Naive thymus-derived CD4-positive, alpha-beta T cell (primary cell): ENCODE measurements at regions not wholly inside any gene's neighbourhood (a gene's known extent, or its start where the extent isn't known, plus 50 kb on each side); places are given as distances from the start of the nearest gene placed in this dataset.

ENCODE experiments used
- ATAC-seq: fragments of 150-1000 bp; cut with Tn5 transposase; 2 replicates; pipeline ENCODE4 v1.10.0; 2021; ENCODE audit warnings: mild to moderate bottlenecking, moderate library complexity
- CTCF ChIA-PET: fragments of 350-600 bp; sonication (Branson Sonifier 250); formaldehyde crosslinking; loops from one replicate; lab custom pipeline; 2021; ENCODE audit warnings: antibody characterized with exemption; lab: Charles Lee
- POLR2A ChIA-PET: fragments of 350-600 bp; sonication (Branson Sonifier 250); formaldehyde crosslinking; loops from one replicate; lab custom pipeline; 2021; ENCODE audit warnings: antibody characterized with exemption, inconsistent platforms; lab: Charles Lee
- DNase-seq, 9 donors: peaks; one replicate each; pipeline versions ENCODE4 v3.0.0 to v3.0.0-alpha.2; 2020 to 2022; ENCODE audit warnings: mixed read lengths in 1 of 9
- H3K27ac ChIP-seq: one replicate; pipeline ENCODE4 v1.7.0; 2013; ENCODE audit warnings: mild to moderate bottlenecking, low read depth, low read length, moderate library complexity
- H3K27me3 ChIP-seq, 2 donors: one replicate each; pipeline ENCODE4 v1.7.0; 2013; ENCODE audit warnings: low read length in 2 of 2, mild to moderate bottlenecking in 2 of 2, moderate library complexity in 2 of 2; ENCODE audit not compliant: control insufficient read depth in 2 of 2, insufficient read depth in 2 of 2
- H3K36me3 ChIP-seq, 3 experiments: 1 replicate in 2 of 3; 2 replicates in 1 of 3; pipeline ENCODE4 v1.7.0; 2013; ENCODE audit warnings: low read length in 3 of 3, mild to moderate bottlenecking in 3 of 3, moderate library complexity in 1 of 3; ENCODE audit not compliant: insufficient read depth in 3 of 3, control insufficient read depth in 2 of 3
- H3K4me1 ChIP-seq, 2 donors: one replicate each; pipeline ENCODE4 v1.7.0; 2013; ENCODE audit warnings: low read length in 2 of 2, mild to moderate bottlenecking in 2 of 2, moderate library complexity in 1 of 2; ENCODE audit not compliant: control insufficient read depth in 2 of 2, insufficient read depth in 2 of 2
- H3K4me3 ChIP-seq: 2 replicates; pipeline ENCODE4 v1.7.0; 2013; ENCODE audit warnings: mild to moderate bottlenecking, low read length
- H3K9me3 ChIP-seq, 3 experiments: 1 replicate in 2 of 3; 2 replicates in 1 of 3; pipeline ENCODE4 v1.7.0; 2013; ENCODE audit warnings: low read length in 3 of 3; ENCODE audit not compliant: control insufficient read depth in 2 of 3
- H3K27ac Mint-ChIP-seq, 9 donors: one replicate each; pipeline ENCODE4 v1.8.0; 2020 to 2022; ENCODE audit warnings: mixed read lengths in 9 of 9, mild to moderate bottlenecking in 8 of 9, moderate library complexity in 5 of 9, inconsistent platforms in 2 of 9
- H3K27me3 Mint-ChIP-seq, 5 donors: one replicate each; pipeline ENCODE4 v1.8.0; 2021 to 2022; ENCODE audit warnings: mixed read lengths in 5 of 5, mild to moderate bottlenecking in 1 of 5
- H3K36me3 Mint-ChIP-seq, 5 donors: one replicate each; pipeline ENCODE4 v1.8.0; 2020 to 2022; ENCODE audit warnings: mixed read lengths in 5 of 5, mild to moderate bottlenecking in 3 of 5, inconsistent platforms in 1 of 5
- H3K4me1 Mint-ChIP-seq, 7 donors: one replicate each; pipeline ENCODE4 v1.8.0; 2020 to 2022; ENCODE audit warnings: mixed read lengths in 7 of 7, mild to moderate bottlenecking in 3 of 7, inconsistent platforms in 1 of 7
- H3K4me3 Mint-ChIP-seq, 10 donors: one replicate each; pipeline ENCODE4 v1.8.0; 2020 to 2022; ENCODE audit warnings: mild to moderate bottlenecking in 10 of 10, mixed read lengths in 10 of 10, moderate library complexity in 6 of 10, inconsistent platforms in 2 of 10
- H3K9me3 Mint-ChIP-seq, 11 donors: one replicate each; pipeline ENCODE4 v1.8.0; 2020 to 2022; ENCODE audit warnings: mixed read lengths in 11 of 11, mild to moderate bottlenecking in 4 of 11, inconsistent platforms in 1 of 11, moderate library complexity in 1 of 11
- intact Hi-C, 2 donors: fragments of 100-400 bp; cut with micrococcal nuclease; formaldehyde crosslinking; loops; one replicate each; pipeline ENCODE4 v1.15.1; 2023

- H3K27ac Mint-ChIP-seq: no peak overlapping the region
- no peaks in the 10 kb centered on the region for H3K9me3 ChIP-seq
- no peak overlapping the region for H3K4me3 ChIP-seq
- DNase-seq (no peak), ATAC-seq (peak; percentile 79)
- no peaks in the 10 kb centered on the region for H3K36me3 ChIP-seq
- H3K27me3 ChIP-seq: no peaks in the 10 kb centered on the region
- no peaks in the 10 kb centered on the region for H3K36me3 Mint-ChIP-seq
- H3K4me3 Mint-ChIP-seq: no peak overlapping the region
- H3K9me3 Mint-ChIP-seq: peaks cover 0 to 28% (median 8%) of the 10 kb centered on the region in 11 donors
- ChIA-PET CTCF (no interaction called here), POLR2A (no interaction called here)
- no peaks in the 10 kb centered on the region for H3K4me1 ChIP-seq
- no peak overlapping the region for H3K27ac ChIP-seq
- H3K4me1 Mint-ChIP-seq: no peaks in the 10 kb centered on the region
- intact Hi-C loops: no loop called here
- H3K27me3 Mint-ChIP-seq: peaks cover 0 to 5% (median 0%) of the 10 kb centered on the region in 5 donors
Measured at GRCh38 chr18:56468396-56468795, 170.0 kb downstream of the TXNL1 start.

- Histone ChIP-seq H3K9me3 (no peaks in the 10 kb centered on the region), H3K27ac (no peak overlapping the region), H3K4me3 (no peak overlapping the region), H3K36me3 (no peaks in the 10 kb centered on the region), H3K27me3 (no peaks in the 10 kb centered on the region), H3K4me1 (no peaks in the 10 kb centered on the region)
- no peaks in the 10 kb centered on the region for H3K36me3 Mint-ChIP-seq
- H3K27ac Mint-ChIP-seq: no peak overlapping the region
- ChIA-PET CTCF (no interaction called here), POLR2A (no interaction called here)
- peaks cover 0 to 15% (median 0%) of the 10 kb centered on the region in 5 donors for H3K27me3 Mint-ChIP-seq
- H3K4me1 Mint-ChIP-seq: no peaks in the 10 kb centered on the region
- H3K4me3 Mint-ChIP-seq: no peak overlapping the region
- DNase-seq (no peak), ATAC-seq (no peak)
- H3K9me3 Mint-ChIP-seq: peaks cover 0 to 32% (median 8%) of the 10 kb centered on the region in 11 donors
- intact Hi-C loops: no loop called here
Measured at GRCh38 chr18:56462276-56462675, 176.1 kb downstream of the TXNL1 start.

- no peak for DNase-seq
- H3K27ac ChIP-seq: no peak overlapping the region
- ATAC-seq: no peak
- Mint-ChIP-seq H3K9me3 (peaks cover 0 to 32% (median 7%) of the 10 kb centered on the region in 11 donors), H3K36me3 (no peaks in the 10 kb centered on the region), H3K27ac (no peak overlapping the region), H3K4me1 (no peaks in the 10 kb centered on the region), H3K4me3 (no peak overlapping the region), H3K27me3 (peaks cover 0 to 15% (median 0%) of the 10 kb centered on the region in 5 donors)
- no peaks in the 10 kb centered on the region for H3K9me3 ChIP-seq
- ChIA-PET CTCF (no interaction called here), POLR2A (no interaction called here)
- H3K27me3 ChIP-seq: no peaks in the 10 kb centered on the region
- H3K36me3 ChIP-seq: no peaks in the 10 kb centered on the region
- no peaks in the 10 kb centered on the region for H3K4me1 ChIP-seq
- no peak overlapping the region for H3K4me3 ChIP-seq
- intact Hi-C loops: no loop called here
Measured at GRCh38 chr18:56461151-56461550, 177.2 kb downstream of the TXNL1 start.

- no peaks in the 10 kb centered on the region for H3K27me3 ChIP-seq
- Mint-ChIP-seq H3K4me1 (no peaks in the 10 kb centered on the region), H3K9me3 (peaks cover 0 to 26% (median 5%) of the 10 kb centered on the region in 11 donors), H3K27ac (no peak overlapping the region), H3K4me3 (no peak overlapping the region), H3K27me3 (peaks cover 0 to 15% (median 0%) of the 10 kb centered on the region in 5 donors), H3K36me3 (no peaks in the 10 kb centered on the region)
- no peak overlapping the region for H3K4me3 ChIP-seq
- POLR2A ChIA-PET: no interaction called here
- H3K36me3 ChIP-seq: no peaks in the 10 kb centered on the region
- H3K9me3 ChIP-seq: no peaks in the 10 kb centered on the region
- no peak for ATAC-seq
- no peak overlapping the region for H3K27ac ChIP-seq
- no peak for DNase-seq
- intact Hi-C loops: no loop called here
- H3K4me1 ChIP-seq: no peaks in the 10 kb centered on the region
- CTCF ChIA-PET: no interaction called here
Measured at GRCh38 chr18:56460581-56460980, 177.8 kb downstream of the TXNL1 start.

GRCh38 chr18:56458770-56459712 lies 179.4 kb downstream of the TXNL1 start:
- Histone ChIP-seq H3K27ac (no peak overlapping the region), H3K4me3 (no peak overlapping the region), H3K9me3 (no peaks in the 10 kb centered on the region), H3K27me3 (no peaks in the 10 kb centered on the region), H3K4me1 (no peaks in the 10 kb centered on the region), H3K36me3 (no peaks in the 10 kb centered on the region)
- ChIA-PET POLR2A (no interaction called here), CTCF (no interaction called here)
- no peak for ATAC-seq
- Mint-ChIP-seq H3K4me3 (no peak overlapping the region), H3K9me3 (peaks cover 0 to 11% (median 1%) of the 10 kb centered on the region in 11 donors), H3K36me3 (no peaks in the 10 kb centered on the region), H3K27ac (no peak overlapping the region), H3K4me1 (no peaks in the 10 kb centered on the region), H3K27me3 (peaks cover 0 to 26% (median 7%) of the 10 kb centered on the region in 5 donors)
- DNase-seq: no peak
- intact Hi-C loops: no loop called here

- ChIA-PET POLR2A (no interaction called here), CTCF (no interaction called here)
- Mint-ChIP-seq H3K9me3 (peaks cover 0 to 3% (median 0%) of the 10 kb centered on the region in 11 donors), H3K27ac (no peak overlapping the region), H3K36me3 (no peaks in the 10 kb centered on the region), H3K27me3 (peaks cover 0 to 30% (median 15%) of the 10 kb centered on the region in 5 donors), H3K4me1 (no peaks in the 10 kb centered on the region), H3K4me3 (no peak overlapping the region)
- Histone ChIP-seq H3K36me3 (no peaks in the 10 kb centered on the region), H3K4me3 (no peak overlapping the region), H3K27me3 (no peaks in the 10 kb centered on the region), H3K4me1 (no peaks in the 10 kb centered on the region), H3K27ac (no peak overlapping the region), H3K9me3 (no peaks in the 10 kb centered on the region)
- no peak for DNase-seq
- no peak for ATAC-seq
- intact Hi-C loops: no loop called here
Measured at GRCh38 chr18:56455874-56456273, 182.5 kb downstream of the TXNL1 start.

- H3K27me3 ChIP-seq: no peaks in the 10 kb centered on the region
- Mint-ChIP-seq H3K27me3 (peaks cover 0 to 29% (median 15%) of the 10 kb centered on the region in 5 donors), H3K36me3 (no peaks in the 10 kb centered on the region), H3K4me3 (no peak overlapping the region), H3K9me3 (peaks cover 0 to 3% (median 0%) of the 10 kb centered on the region in 11 donors), H3K27ac (no peak overlapping the region), H3K4me1 (no peaks in the 10 kb centered on the region)
- no peak overlapping the region for H3K27ac ChIP-seq
- CTCF ChIA-PET: no interaction called here
- no peak for DNase-seq
- H3K4me1 ChIP-seq: no peaks in the 10 kb centered on the region
- no peak overlapping the region for H3K4me3 ChIP-seq
- no peak for ATAC-seq
- H3K9me3 ChIP-seq: no peaks in the 10 kb centered on the region
- POLR2A ChIA-PET: no interaction called here
- no peaks in the 10 kb centered on the region for H3K36me3 ChIP-seq
- intact Hi-C loops: no loop called here
Measured at GRCh38 chr18:56455141-56455540, 183.3 kb downstream of the TXNL1 start.
